ENCODE measurements at regions not wholly inside any gene's neighbourhood (a gene's known extent, or its start where the extent isn't known, plus 50 kb on each side); places are given as distances from the start of the nearest gene placed in this dataset.

- TF ChIP-seq GATA2 (IDR thresholded peaks at IDR 0.05; ENCODE audit: low read depth, low read length) (no peak), GATA3 (IDR thresholded peaks at IDR 0.05; ENCODE audit: low read depth, low read length) (no peak)
These were observed 51.3 kb upstream of the BOD1 start for GRCh38 chr5:173667702-173668101.
